Uterus (tissue), 2 donors: ENCODE measurements at regions not wholly inside any gene's neighbourhood (a gene's known extent, or its start where the extent isn't known, plus 50 kb on each side); places are given as distances from the start of the nearest gene placed in this dataset.

Experiments
- POLR2A ChIP-seq, 2 donors: fragments of 450-650 bp; IDR thresholded peaks; one replicate each; pipeline ENCODE4 v1.6.1; 2016; ENCODE audit warnings: antibody characterized with exemption in 2 of 2, mild to moderate bottlenecking in 1 of 2, moderate library complexity in 1 of 2
- TF ChIP-seq, protein P1 (sequence below), 4 experiments: fragments of 200-600 bp in 2 of 4; fragments of 450-650 bp in 2 of 4; sonication (generic) in 2 of 4; IDR thresholded peaks; one replicate each; pipeline ENCODE4 v1.5.1; 2016 to 2019; ENCODE audit warnings: antibody characterized with exemption in 4 of 4, mild to moderate bottlenecking in 2 of 4, moderate library complexity in 1 of 4

DNA sequence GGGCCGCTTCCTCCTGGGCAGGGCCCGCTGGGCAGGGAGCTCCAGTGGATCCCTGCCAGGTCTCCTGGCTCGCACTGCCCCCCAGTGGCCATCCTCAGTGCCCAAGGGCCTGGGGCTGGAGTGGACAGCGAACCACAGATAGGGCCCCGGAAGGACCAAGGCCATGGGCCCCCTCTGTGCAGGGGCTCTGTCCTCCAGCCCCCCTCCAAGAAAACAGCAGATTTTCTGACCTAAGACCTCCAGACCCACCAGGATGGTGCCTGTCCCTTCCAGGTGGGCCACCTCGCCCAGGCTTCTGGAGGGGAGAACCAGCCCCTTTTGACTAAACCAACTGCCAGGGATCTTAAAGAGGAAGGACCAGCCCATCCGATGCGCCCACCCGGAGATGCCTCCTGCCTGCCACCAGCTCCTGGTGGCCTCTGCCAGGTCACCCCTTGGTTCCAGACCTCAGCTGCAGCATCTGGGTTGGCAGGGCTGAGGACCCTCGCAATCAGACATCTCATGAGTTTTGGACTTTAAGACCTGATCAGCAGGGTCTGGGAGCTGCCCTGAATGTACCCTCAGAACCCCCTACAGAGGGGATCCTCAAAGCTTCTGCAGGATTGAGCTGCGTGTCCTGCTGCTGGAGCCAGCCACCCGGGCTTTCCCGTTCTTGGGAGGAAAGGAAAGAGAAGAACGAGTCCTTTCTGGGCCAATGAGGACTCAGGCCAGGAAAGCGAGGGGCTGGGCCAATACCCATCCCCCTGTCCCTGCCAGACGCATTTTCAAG is 325.8 kb upstream of the DIO3 start:
- TF ChIP-seq, protein P1, sequence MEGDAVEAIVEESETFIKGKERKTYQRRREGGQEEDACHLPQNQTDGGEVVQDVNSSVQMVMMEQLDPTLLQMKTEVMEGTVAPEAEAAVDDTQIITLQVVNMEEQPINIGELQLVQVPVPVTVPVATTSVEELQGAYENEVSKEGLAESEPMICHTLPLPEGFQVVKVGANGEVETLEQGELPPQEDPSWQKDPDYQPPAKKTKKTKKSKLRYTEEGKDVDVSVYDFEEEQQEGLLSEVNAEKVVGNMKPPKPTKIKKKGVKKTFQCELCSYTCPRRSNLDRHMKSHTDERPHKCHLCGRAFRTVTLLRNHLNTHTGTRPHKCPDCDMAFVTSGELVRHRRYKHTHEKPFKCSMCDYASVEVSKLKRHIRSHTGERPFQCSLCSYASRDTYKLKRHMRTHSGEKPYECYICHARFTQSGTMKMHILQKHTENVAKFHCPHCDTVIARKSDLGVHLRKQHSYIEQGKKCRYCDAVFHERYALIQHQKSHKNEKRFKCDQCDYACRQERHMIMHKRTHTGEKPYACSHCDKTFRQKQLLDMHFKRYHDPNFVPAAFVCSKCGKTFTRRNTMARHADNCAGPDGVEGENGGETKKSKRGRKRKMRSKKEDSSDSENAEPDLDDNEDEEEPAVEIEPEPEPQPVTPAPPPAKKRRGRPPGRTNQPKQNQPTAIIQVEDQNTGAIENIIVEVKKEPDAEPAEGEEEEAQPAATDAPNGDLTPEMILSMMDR (IDR thresholded peaks at IDR 0.05): peak; percentile 34 to 54 (median 48)
- no peak for TF ChIP-seq POLR2A (IDR thresholded peaks at IDR 0.05)
